BLaER1 treated with 17β-estradiol and CSF1 and Interleukin-3, amounts not matched to agents 10 nM and 100 nM (cell line): ENCODE measurements at regions not wholly inside any gene's neighbourhood (a gene's known extent, or its start where the extent isn't known, plus 50 kb on each side); places are given as distances from the start of the nearest gene placed in this dataset.

Source experiments
- H3K27ac ChIP-seq, 11 experiments: shearing (Covaris generic); formaldehyde crosslinking; 2 replicates each; pipeline ENCODE4 v1.8.1; 2022
- H3K27me3 ChIP-seq, 11 experiments: shearing (Covaris generic); formaldehyde crosslinking; 2 replicates each; pipeline ENCODE4 v1.8.1; 2022
- H3K36me3 ChIP-seq, 11 experiments: shearing (Covaris generic); formaldehyde crosslinking; 2 replicates each; pipeline ENCODE4 v1.8.1; 2022
- H3K4me1 ChIP-seq, 10 experiments: shearing (Covaris generic); formaldehyde crosslinking; 2 replicates each; pipeline ENCODE4 v1.8.1; 2022
- H3K4me2 ChIP-seq, 11 experiments: shearing (Covaris generic); formaldehyde crosslinking; 2 replicates each; pipeline ENCODE4 v1.8.1; 2022
- H3K4me3 ChIP-seq, 10 experiments: shearing (Covaris generic); formaldehyde crosslinking; 2 replicates each; pipeline ENCODE4 v1.8.1; 2022
- H3K9ac ChIP-seq, 11 experiments: shearing (Covaris generic); formaldehyde crosslinking; 2 replicates each; pipeline ENCODE4 v1.8.1; 2022
- H3K9me3 ChIP-seq, 11 experiments: shearing (Covaris generic); formaldehyde crosslinking; replicated peaks in 1 of 11; 2 replicates each; pipeline ENCODE4 v1.8.1; 2022
- H4K20me1 ChIP-seq, 11 experiments: shearing (Covaris generic); formaldehyde crosslinking; 2 replicates each; pipeline ENCODE4 v1.8.1; 2022
- Cebpa-rat ChIP-seq, 11 experiments: shearing (Covaris generic); IDR thresholded peaks; 2 replicates each; pipeline ENCODE4 v1.8.1; 2022

GRCh38 chr1:220971221-220971620 lies 92.0 kb downstream of the HLX start:
- H3K27ac ChIP-seq, result no peak overlapping the region
- no peak overlapping the region for H3K4me3 ChIP-seq
- no peaks in the 10 kb centered on the region for H3K27me3 ChIP-seq
- H4K20me1 ChIP-seq, result no peaks in the 10 kb centered on the region
- no peak for TF ChIP-seq Cebpa-rat (IDR thresholded peaks at IDR 0.05)
- no peak overlapping the region for H3K9ac ChIP-seq
- no peaks in the 10 kb centered on the region for H3K36me3 ChIP-seq
- H3K4me1 ChIP-seq, result peaks cover 0 to 15% (median 0%) of the 10 kb centered on the region in 10 experiments; a peak in 6 of 20 replicates
- H3K9me3 ChIP-seq, result peaks cover 0 to 10% (median 0%) of the 10 kb centered on the region in 11 experiments; a peak in 4 of 22 replicates
- no peak overlapping the region for H3K4me2 ChIP-seq

- no peaks in the 10 kb centered on the region for H4K20me1 ChIP-seq
- H3K27me3 ChIP-seq, result no peaks in the 10 kb centered on the region
- H3K4me3 ChIP-seq, result no peak overlapping the region
- no peak overlapping the region for H3K27ac ChIP-seq
- TF ChIP-seq Cebpa-rat (IDR thresholded peaks at IDR 0.05), result no peak
- H3K36me3 ChIP-seq, result no peaks in the 10 kb centered on the region
- peaks cover 0 to 4% (median 0%) of the 10 kb centered on the region in 10 experiments; a peak in 5 of 20 replicates for H3K4me1 ChIP-seq
- no peak overlapping the region for H3K4me2 ChIP-seq
- peaks cover 0 to 9% (median 0%) of the 10 kb centered on the region in 11 experiments; a peak in 4 of 22 replicates for H3K9me3 ChIP-seq
- no peak overlapping the region for H3K9ac ChIP-seq
These were observed 95.2 kb downstream of the HLX start for GRCh38 chr1:220974431-220974830.

- H3K4me3 ChIP-seq, result no peak overlapping the region
- no peaks in the 10 kb centered on the region for H3K27me3 ChIP-seq
- H3K9me3 ChIP-seq, result peaks cover 0 to 7% (median 0%) of the 10 kb centered on the region in 11 experiments; a peak in 3 of 22 replicates
- H3K36me3 ChIP-seq, result no peaks in the 10 kb centered on the region
- no peak for TF ChIP-seq Cebpa-rat (IDR thresholded peaks at IDR 0.05)
- H3K4me1 ChIP-seq, result peaks cover 0 to 15% (median 0%) of the 10 kb centered on the region in 10 experiments; a peak in 5 of 20 replicates
- H3K9ac ChIP-seq, result no peak overlapping the region
- no peak overlapping the region for H3K27ac ChIP-seq
- H4K20me1 ChIP-seq, result no peaks in the 10 kb centered on the region
- H3K4me2 ChIP-seq, result no peak overlapping the region
These were observed 97.1 kb downstream of the HLX start for GRCh38 chr1:220976390-220976789.

GRCh38 chr1:220979371-220979770 lies 100.1 kb downstream of the HLX start:
- Histone ChIP-seq H3K27me3 (no peaks in the 10 kb centered on the region), H3K4me2 (peak overlapping the region in 3 of 11 experiments; percentile 3 to 36 (median 10); a peak in 6 of 22 replicates), H3K27ac (no peak overlapping the region), H3K4me3 (no peak overlapping the region), H3K9me3 (no peaks in the 10 kb centered on the region), H3K36me3 (no peaks in the 10 kb centered on the region), H4K20me1 (no peaks in the 10 kb centered on the region), H3K4me1 (peaks cover 0 to 15% (median 0%) of the 10 kb centered on the region in 10 experiments; a peak in 5 of 20 replicates), H3K9ac (no peak overlapping the region)
- TF ChIP-seq Cebpa-rat (IDR thresholded peaks at IDR 0.05), result no peak

GRCh38 chr1:220982686-220983085 lies 103.4 kb downstream of the HLX start:
- peaks cover 0 to 7% (median 0%) of the 10 kb centered on the region in 11 experiments; a peak in 4 of 22 replicates for H3K9me3 ChIP-seq
- H3K4me3 ChIP-seq, result no peak overlapping the region
- no peaks in the 10 kb centered on the region for H3K36me3 ChIP-seq
- H3K4me2 ChIP-seq, result no peak overlapping the region
- no peak overlapping the region for H3K27ac ChIP-seq
- H4K20me1 ChIP-seq, result no peaks in the 10 kb centered on the region
- peaks cover 0 to 15% (median 0%) of the 10 kb centered on the region in 10 experiments; a peak in 5 of 20 replicates for H3K4me1 ChIP-seq
- H3K9ac ChIP-seq, result no peak overlapping the region
- TF ChIP-seq Cebpa-rat (IDR thresholded peaks at IDR 0.05), result no peak
- no peaks in the 10 kb centered on the region for H3K27me3 ChIP-seq

- H4K20me1 ChIP-seq, result no peaks in the 10 kb centered on the region
- no peak for TF ChIP-seq Cebpa-rat (IDR thresholded peaks at IDR 0.05)
- H3K4me1 ChIP-seq, result peaks cover 0 to 15% (median 0%) of the 10 kb centered on the region in 10 experiments; a peak in 5 of 20 replicates
- no peaks in the 10 kb centered on the region for H3K27me3 ChIP-seq
- no peak overlapping the region for H3K4me2 ChIP-seq
- H3K4me3 ChIP-seq, result no peak overlapping the region
- no peak overlapping the region for H3K9ac ChIP-seq
- H3K9me3 ChIP-seq, result peaks cover 0 to 20% (median 0%) of the 10 kb centered on the region in 11 experiments; a peak in 9 of 22 replicates
- no peak overlapping the region for H3K27ac ChIP-seq
- no peaks in the 10 kb centered on the region for H3K36me3 ChIP-seq
These were observed 104.8 kb downstream of the HLX start for GRCh38 chr1:220983877-220984635.

- H3K9ac ChIP-seq, result no peak overlapping the region; a peak in 1 of 22 replicates
- H3K27ac ChIP-seq, result peak overlapping the region in 4 of 11 experiments; percentile 10 to 53 (median 41); a peak in 6 of 22 replicates
- H3K4me3 ChIP-seq, result no peak overlapping the region
These were observed 111.4 kb downstream of the HLX start for GRCh38 chr1:220990427-220991339.

GRCh38 chr1:220991506-220991905 lies 112.3 kb downstream of the HLX start:
- no peak for TF ChIP-seq Cebpa-rat (IDR thresholded peaks at IDR 0.05)
- Histone ChIP-seq H3K27me3 (no peaks in the 10 kb centered on the region), H3K9me3 (peaks cover 0 to 25% (median 0%) of the 10 kb centered on the region in 11 experiments; a peak in 9 of 22 replicates), H3K4me1 (peaks cover 4 to 39% (median 8%) of the 10 kb centered on the region in 10 experiments; a peak in 16 of 20 replicates), H3K4me2 (no peak overlapping the region), H3K36me3 (no peaks in the 10 kb centered on the region), H4K20me1 (no peaks in the 10 kb centered on the region), H3K9ac (no peak overlapping the region), H3K4me3 (no peak overlapping the region), H3K27ac (no peak overlapping the region; a peak in 2 of 22 replicates)

More at GRCh38 chr1:220990427-220991339, 111.4 kb downstream of the HLX start:
- Histone ChIP-seq H3K9me3 (peaks cover 0 to 25% (median 0%) of the 10 kb centered on the region in 11 experiments; a peak in 9 of 22 replicates), H4K20me1 (no peaks in the 10 kb centered on the region), H3K36me3 (no peaks in the 10 kb centered on the region), H3K4me2 (peak overlapping the region in 4 of 11 experiments; percentile 15 to 46 (median 30); a peak in 7 of 22 replicates), H3K27me3 (no peaks in the 10 kb centered on the region), H3K4me1 (peaks cover 4 to 39% (median 8%) of the 10 kb centered on the region in 10 experiments; a peak in 16 of 20 replicates)
- TF ChIP-seq Cebpa-rat (IDR thresholded peaks at IDR 0.05), result no peak
